Ovary (tissue), 3 donors: ENCODE measurements at regions not wholly inside any gene's neighbourhood (a gene's known extent, or its start where the extent isn't known, plus 50 kb on each side); places are given as distances from the start of the nearest gene placed in this dataset.

Experiments
- CTCF ChIP-seq, 3 donors: fragments of 450-650 bp in 2 of 3; fragments of 200-600 bp in 1 of 3; IDR thresholded peaks; one replicate each; pipeline versions ENCODE4 v1.5.1 to v1.8.0; 2016 to 2022; ENCODE audit warnings: antibody characterized with exemption in 3 of 3, mild to moderate bottlenecking in 1 of 3
- EP300 ChIP-seq: sonication (generic); formaldehyde crosslinking; IDR thresholded peaks from one replicate; pipeline ENCODE4 v1.6.1; 2017; ENCODE audit warnings: antibody characterized with exemption
- POLR2A ChIP-seq: fragments of 450-650 bp; IDR thresholded peaks from one replicate; pipeline ENCODE4 v1.6.1; 2017; ENCODE audit warnings: antibody characterized with exemption, mild to moderate bottlenecking, moderate library complexity
- donor health status: DM: no; HTN: no; CAD: no.

GRCh38 chr5:38743562-38743961 lies 102.2 kb upstream of the OSMR start:
- TF ChIP-seq CTCF (IDR thresholded peaks at IDR 0.05) (no peak), POLR2A (no peak), EP300 (no peak)
